Neural progenitor cell (in vitro differentiated cells): ENCODE measurements at regions not wholly inside any gene's neighbourhood (a gene's known extent, or its start where the extent isn't known, plus 50 kb on each side); places are given as distances from the start of the nearest gene placed in this dataset.

Source experiments
- EZH2 ChIP-seq: fragments of 200-600 bp; sonication (generic); IDR thresholded peaks from 2 replicates; pipeline ENCODE4 v1.6.1; 2017; ENCODE audit warnings: antibody characterized with exemption, mild to moderate bottlenecking, moderate library complexity
- TF ChIP-seq, protein P1 (sequence below): fragments of 200-600 bp; sonication (generic); IDR thresholded peaks from 2 replicates; pipeline ENCODE4 v1.5.1; 2017; ENCODE audit warnings: antibody characterized with exemption, mild to moderate bottlenecking

DNA sequence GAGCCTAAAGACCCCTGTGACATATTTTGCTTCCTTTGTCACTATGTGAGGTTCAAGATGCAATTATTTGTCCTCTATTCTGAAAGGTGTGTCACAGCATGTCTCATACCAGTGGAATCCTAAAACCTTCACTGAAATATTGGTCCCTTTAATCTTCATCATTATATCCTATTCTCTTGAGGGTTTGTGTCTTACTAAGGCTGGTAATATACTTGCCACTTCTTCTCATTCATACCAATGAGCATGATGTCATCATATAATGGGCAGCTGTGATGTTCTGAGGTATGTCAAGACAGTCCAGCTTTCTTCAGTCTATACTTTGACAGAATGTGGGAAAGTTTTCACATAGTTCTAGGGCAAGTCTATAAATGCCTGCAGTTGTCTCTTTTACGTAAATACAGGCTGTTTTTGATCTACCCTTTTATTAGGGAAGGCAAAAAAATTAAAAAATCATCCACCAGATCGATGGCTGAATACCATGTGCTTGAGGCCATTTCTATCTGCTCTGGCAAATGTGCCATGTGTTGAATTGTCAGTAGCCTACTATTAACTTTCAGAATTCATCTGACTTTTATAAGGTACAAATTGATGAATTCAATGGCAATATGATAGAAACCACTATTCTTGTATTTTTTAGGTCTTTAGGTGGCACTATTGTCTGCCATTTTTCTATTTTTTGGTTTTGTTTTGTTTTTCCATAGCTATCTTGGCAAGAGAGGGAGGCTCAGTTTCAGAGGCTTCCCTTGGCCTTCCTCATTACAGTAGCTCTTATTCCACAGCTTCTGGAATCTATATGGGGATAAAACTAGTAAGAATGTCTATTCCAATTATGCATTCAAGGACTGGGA is 209.0 kb downstream of the PPARGC1A start:
- TF ChIP-seq, protein P1, sequence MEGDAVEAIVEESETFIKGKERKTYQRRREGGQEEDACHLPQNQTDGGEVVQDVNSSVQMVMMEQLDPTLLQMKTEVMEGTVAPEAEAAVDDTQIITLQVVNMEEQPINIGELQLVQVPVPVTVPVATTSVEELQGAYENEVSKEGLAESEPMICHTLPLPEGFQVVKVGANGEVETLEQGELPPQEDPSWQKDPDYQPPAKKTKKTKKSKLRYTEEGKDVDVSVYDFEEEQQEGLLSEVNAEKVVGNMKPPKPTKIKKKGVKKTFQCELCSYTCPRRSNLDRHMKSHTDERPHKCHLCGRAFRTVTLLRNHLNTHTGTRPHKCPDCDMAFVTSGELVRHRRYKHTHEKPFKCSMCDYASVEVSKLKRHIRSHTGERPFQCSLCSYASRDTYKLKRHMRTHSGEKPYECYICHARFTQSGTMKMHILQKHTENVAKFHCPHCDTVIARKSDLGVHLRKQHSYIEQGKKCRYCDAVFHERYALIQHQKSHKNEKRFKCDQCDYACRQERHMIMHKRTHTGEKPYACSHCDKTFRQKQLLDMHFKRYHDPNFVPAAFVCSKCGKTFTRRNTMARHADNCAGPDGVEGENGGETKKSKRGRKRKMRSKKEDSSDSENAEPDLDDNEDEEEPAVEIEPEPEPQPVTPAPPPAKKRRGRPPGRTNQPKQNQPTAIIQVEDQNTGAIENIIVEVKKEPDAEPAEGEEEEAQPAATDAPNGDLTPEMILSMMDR, result no peak
- TF ChIP-seq EZH2, result no peak
